Lower leg skin (tissue), 3 donors: ENCODE measurements at regions not wholly inside any gene's neighbourhood (a gene's known extent, or its start where the extent isn't known, plus 50 kb on each side); places are given as distances from the start of the nearest gene placed in this dataset.

Experiments
- CTCF ChIP-seq, 3 donors: fragments of 450-650 bp; IDR thresholded peaks; one replicate each; pipeline ENCODE4 v1.5.1; 2016; ENCODE audit warnings: antibody characterized with exemption in 3 of 3, mild to moderate bottlenecking in 3 of 3, moderate library complexity in 2 of 3
- POLR2A ChIP-seq, 2 donors: fragments of 450-650 bp; IDR thresholded peaks; one replicate each; pipeline ENCODE4 v1.6.1; 2016 to 2017; ENCODE audit warnings: antibody characterized with exemption in 2 of 2, mild to moderate bottlenecking in 1 of 2, moderate library complexity in 1 of 2

- TF ChIP-seq CTCF (IDR thresholded peaks at IDR 0.05) = no peak
- TF ChIP-seq POLR2A (IDR thresholded peaks at IDR 0.05) = no peak
Observed at GRCh38 chr7:84291756-84292155, 97.2 kb upstream of the SEMA3A start.
